MCF 10A (cell line): ENCODE measurements at regions not wholly inside any gene's neighbourhood (a gene's known extent, or its start where the extent isn't known, plus 50 kb on each side); places are given as distances from the start of the nearest gene placed in this dataset.

Experiments used
- BruUV-seq: library from RNA; stranded (reverse); fragments of 400-500 nt; replicated peaks from 2 replicates; lab custom pipeline; 2021; lab: Mats Ljungman, UMichigan
- CTCF ChIA-PET: fragments of 300-600 bp; sonication (Branson Sonifier 250); formaldehyde crosslinking; extraction: SDS; loops from one replicate; lab custom pipeline; 2021; ENCODE audit warnings: antibody characterized with exemption, inconsistent platforms; lab: Yijun Ruan, JAX
- POLR2A ChIA-PET: fragments of 300-600, 350-650 bp; sonication (Branson Sonifier 250); formaldehyde crosslinking; extraction: SDS; loops from one replicate; lab custom pipeline; 2020; ENCODE audit warnings: antibody characterized with exemption, inconsistent platforms; lab: Yijun Ruan, JAX
- DNase-seq: peaks from one replicate; pipeline ENCODE4 v3.0.0-alpha.2; 2018; ENCODE audit not compliant: unreplicated experiment
- H3K27ac Mint-ChIP-seq: one replicate; pipeline ENCODE4 v1.8.0; 2022; ENCODE audit warnings: mild to moderate bottlenecking, low read depth, mixed read lengths; ENCODE audit not compliant: unreplicated experiment
- H3K27me3 Mint-ChIP-seq: one replicate; pipeline ENCODE4 v1.8.0; 2022; ENCODE audit warnings: mixed read lengths; ENCODE audit not compliant: insufficient read depth, unreplicated experiment
- H3K36me3 Mint-ChIP-seq: one replicate; pipeline ENCODE4 v1.8.0; 2022; ENCODE audit warnings: mild to moderate bottlenecking, moderate library complexity, mixed read lengths; ENCODE audit not compliant: insufficient read depth, unreplicated experiment
- H3K4me1 Mint-ChIP-seq: one replicate; pipeline ENCODE4 v1.8.0; 2022; ENCODE audit warnings: mixed read lengths; ENCODE audit not compliant: insufficient read depth, unreplicated experiment
- H3K4me3 Mint-ChIP-seq: one replicate; pipeline ENCODE4 v1.8.0; 2022; ENCODE audit warnings: mild to moderate bottlenecking, moderate library complexity, mixed read lengths; ENCODE audit not compliant: unreplicated experiment
- H3K9me3 Mint-ChIP-seq: one replicate; pipeline ENCODE4 v1.8.0; 2022; ENCODE audit warnings: mixed read lengths; ENCODE audit not compliant: unreplicated experiment
- CTCF ChIP-seq: fragments of 200-600 bp; IDR thresholded peaks from one replicate; pipeline ENCODE4 v1.8.0; 2022; ENCODE audit warnings: antibody characterized with exemption, mild to moderate bottlenecking; ENCODE audit not compliant: unreplicated experiment
- intact Hi-C: fragments of 100-400 bp; cut with micrococcal nuclease; formaldehyde crosslinking; loops from 2 replicates; pipeline ENCODE4 v1.14.1; 2022

GRCh38 chr4:123649250-123649644 lies 252.7 kb downstream of the SPRY1 start:
- peaks cover 4% of the 10 kb centered on the region for H3K9me3 Mint-ChIP-seq
- ChIA-PET POLR2A (interaction anchor here (0.7 to 3.3 kb wide), 4 partner anchors 94 to 547 kb away, joined by 3 to 25 read pairs (median 5); partner anchors contain the start of gene SPRY1), CTCF (interaction anchor here (0.6 to 1.8 kb wide), 4 partner anchors 12 to 258 kb away, joined by 4 to 13 read pairs (median 4); no protein-coding TSS in a partner anchor)
- intact Hi-C loops, result no loop called here
- no peaks in the 10 kb centered on the region for H3K27me3 Mint-ChIP-seq
- no peak overlapping the region for H3K4me3 Mint-ChIP-seq
- TF ChIP-seq CTCF, result no peak
- H3K36me3 Mint-ChIP-seq, result no peaks in the 10 kb centered on the region
- no TSS peak for BruUV-seq
- H3K4me1 Mint-ChIP-seq, result peaks cover 11% of the 10 kb centered on the region
- no peak for DNase-seq
- peak overlapping the region; percentile 95 for H3K27ac Mint-ChIP-seq

- TF ChIP-seq CTCF, result no peak
- no TSS peak for BruUV-seq
- peak; percentile 63 for DNase-seq
- H3K4me1 Mint-ChIP-seq, result peaks cover 11% of the 10 kb centered on the region
- H3K27me3 Mint-ChIP-seq, result no peaks in the 10 kb centered on the region
- H3K9me3 Mint-ChIP-seq, result peaks cover 7% of the 10 kb centered on the region
- H3K4me3 Mint-ChIP-seq, result no peak overlapping the region
- H3K27ac Mint-ChIP-seq, result peak overlapping the region; percentile 95
- intact Hi-C loops, result no loop called here
- ChIA-PET CTCF (interaction anchor here (0.6 to 1.8 kb wide), 8 partner anchors 9 to 300 kb away, joined by 3 to 13 read pairs (median 4); no protein-coding TSS in a partner anchor), POLR2A (interaction anchor here (0.7 to 3.3 kb wide), 4 partner anchors 95 to 547 kb away, joined by 3 to 25 read pairs (median 5); partner anchors contain the start of gene SPRY1)
- H3K36me3 Mint-ChIP-seq, result no peaks in the 10 kb centered on the region
Measured at GRCh38 chr4:123649645-123650391, 253.2 kb downstream of the SPRY1 start.

- H3K27me3 Mint-ChIP-seq, result no peaks in the 10 kb centered on the region
- H3K36me3 Mint-ChIP-seq, result no peaks in the 10 kb centered on the region
- POLR2A ChIA-PET, result interaction anchor here (1.0 to 3.3 kb wide), 2 partner anchors 10 to 252 kb away, joined by 3 to 25 read pairs; partner anchors contain the start of gene SPRY1
- intact Hi-C loops, result no loop called here
- H3K4me1 Mint-ChIP-seq, result peaks cover 11% of the 10 kb centered on the region
- no peak overlapping the region for H3K27ac Mint-ChIP-seq
- DNase-seq, result no peak
- no TSS peak for BruUV-seq
- CTCF ChIA-PET, result interaction anchor here (0.6 to 1.4 kb wide), 10 partner anchors 8 to 548 kb away, joined by 3 to 6 read pairs (median 3); no protein-coding TSS in a partner anchor
- no peak overlapping the region for H3K4me3 Mint-ChIP-seq
- H3K9me3 Mint-ChIP-seq, result peaks cover 7% of the 10 kb centered on the region
- no peak for TF ChIP-seq CTCF
Measured at GRCh38 chr4:123651066-123651465, 254.5 kb downstream of the SPRY1 start.

- no peak for TF ChIP-seq CTCF
- H3K4me3 Mint-ChIP-seq, result no peak overlapping the region
- no peak overlapping the region for H3K27ac Mint-ChIP-seq
Measured at GRCh38 chr4:123651536-123652180, 255.1 kb downstream of the SPRY1 start.

More at GRCh38 chr4:123651536-123652180, 255.1 kb downstream of the SPRY1 start:
- no peaks in the 10 kb centered on the region for H3K36me3 Mint-ChIP-seq
- H3K9me3 Mint-ChIP-seq, result peaks cover 7% of the 10 kb centered on the region
- ChIA-PET CTCF (interaction anchor here (0.6 to 1.4 kb wide), 3 partner anchors 9 to 261 kb away, joined by 3 read pairs; no protein-coding TSS in a partner anchor), POLR2A (interaction anchor here (3.3 kb wide), 1 partner anchor 253 kb away, joined by 25 read pairs; the partner anchor contains the start of gene SPRY1)
- H3K4me1 Mint-ChIP-seq, result peaks cover 11% of the 10 kb centered on the region
- no TSS peak for BruUV-seq
- no peak for DNase-seq
- H3K27me3 Mint-ChIP-seq, result no peaks in the 10 kb centered on the region
- intact Hi-C loops, result no loop called here
